Activated CD4-positive, alpha-beta T cell treated with anti-CD3 and anti-CD28 coated beads, Interleukin-2, amount 10 ng/mL, durations not matched to agents 24 days and 14 days (primary cell): ENCODE measurements at regions not wholly inside any gene's neighbourhood (a gene's known extent, or its start where the extent isn't known, plus 50 kb on each side); places are given as distances from the start of the nearest gene placed in this dataset.

ENCODE experiments used
- DNase-seq: peaks from one replicate; pipeline ENCODE4 v3.0.0; 2022
- H3K27ac Mint-ChIP-seq: one replicate; pipeline ENCODE4 v1.8.0; 2022; ENCODE audit warnings: mild to moderate bottlenecking, mixed read lengths
- H3K27me3 Mint-ChIP-seq: one replicate; pipeline ENCODE4 v1.8.0; 2022; ENCODE audit warnings: mixed read lengths
- H3K36me3 Mint-ChIP-seq: one replicate; pipeline ENCODE4 v1.8.0; 2022; ENCODE audit warnings: low read depth, mild to moderate bottlenecking, mixed read lengths
- H3K4me1 Mint-ChIP-seq: one replicate; pipeline ENCODE4 v1.8.0; 2021; ENCODE audit warnings: mixed read lengths
- H3K4me3 Mint-ChIP-seq: one replicate; pipeline ENCODE4 v1.8.0; 2022; ENCODE audit warnings: mild to moderate bottlenecking, moderate library complexity, mixed read lengths
- H3K9me3 Mint-ChIP-seq: one replicate; pipeline ENCODE4 v1.8.0; 2021; ENCODE audit warnings: mixed read lengths
- intact Hi-C: fragments of 100-400 bp; cut with micrococcal nuclease; formaldehyde crosslinking; loops from one replicate; pipeline ENCODE4 v1.15.1; 2023

GRCh38 chr18:39350945-39351344 is 1785.3 kb upstream of the CELF4 start:
- Mint-ChIP-seq H3K27me3 (no peaks in the 10 kb centered on the region), H3K9me3 (no peaks in the 10 kb centered on the region), H3K4me1 (no peaks in the 10 kb centered on the region), H3K27ac (no peak overlapping the region), H3K36me3 (no peaks in the 10 kb centered on the region), H3K4me3 (no peak overlapping the region)
- intact Hi-C loops, result no loop called here
- no peak for DNase-seq

GRCh38 chr18:39349801-39350200 is 1784.2 kb upstream of the CELF4 start:
- H3K4me1 Mint-ChIP-seq, result no peaks in the 10 kb centered on the region
- no peak for DNase-seq
- H3K27ac Mint-ChIP-seq, result no peak overlapping the region
- H3K4me3 Mint-ChIP-seq, result no peak overlapping the region
- no peaks in the 10 kb centered on the region for H3K27me3 Mint-ChIP-seq
- intact Hi-C loops, result no loop called here
- H3K36me3 Mint-ChIP-seq, result no peaks in the 10 kb centered on the region
- H3K9me3 Mint-ChIP-seq, result no peaks in the 10 kb centered on the region

GRCh38 chr18:39348757-39349156 is 1783.2 kb upstream of the CELF4 start:
- Mint-ChIP-seq H3K4me3 (no peak overlapping the region), H3K36me3 (no peaks in the 10 kb centered on the region), H3K27me3 (no peaks in the 10 kb centered on the region), H3K9me3 (no peaks in the 10 kb centered on the region), H3K4me1 (no peaks in the 10 kb centered on the region), H3K27ac (no peak overlapping the region)
- intact Hi-C loops, result no loop called here
- DNase-seq, result no peak

- Mint-ChIP-seq H3K27me3 (no peaks in the 10 kb centered on the region), H3K4me1 (no peaks in the 10 kb centered on the region), H3K4me3 (no peak overlapping the region), H3K36me3 (no peaks in the 10 kb centered on the region), H3K9me3 (no peaks in the 10 kb centered on the region), H3K27ac (no peak overlapping the region)
- intact Hi-C loops, result no loop called here
- DNase-seq, result no peak
These were observed 1782.1 kb upstream of the CELF4 start for GRCh38 chr18:39347701-39348100.

GRCh38 chr18:39346916-39347315 is 1781.3 kb upstream of the CELF4 start:
- no peaks in the 10 kb centered on the region for H3K4me1 Mint-ChIP-seq

GRCh38 chr18:39345321-39345720 is 1779.7 kb upstream of the CELF4 start:
- H3K9me3 Mint-ChIP-seq, result no peaks in the 10 kb centered on the region
- no peaks in the 10 kb centered on the region for H3K36me3 Mint-ChIP-seq
- no peak overlapping the region for H3K27ac Mint-ChIP-seq
- no peaks in the 10 kb centered on the region for H3K4me1 Mint-ChIP-seq
- intact Hi-C loops, result no loop called here
- no peak overlapping the region for H3K4me3 Mint-ChIP-seq
- no peak for DNase-seq
- no peaks in the 10 kb centered on the region for H3K27me3 Mint-ChIP-seq

More at GRCh38 chr18:39346916-39347315, 1781.3 kb upstream of the CELF4 start:
- intact Hi-C loops, result no loop called here
- DNase-seq, result no peak
- Mint-ChIP-seq H3K27me3 (no peaks in the 10 kb centered on the region), H3K27ac (no peak overlapping the region), H3K36me3 (no peaks in the 10 kb centered on the region), H3K9me3 (no peaks in the 10 kb centered on the region), H3K4me3 (no peak overlapping the region)

- Mint-ChIP-seq H3K4me1 (no peaks in the 10 kb centered on the region), H3K36me3 (no peaks in the 10 kb centered on the region), H3K9me3 (no peaks in the 10 kb centered on the region), H3K27me3 (no peaks in the 10 kb centered on the region), H3K4me3 (no peak overlapping the region), H3K27ac (no peak overlapping the region)
- intact Hi-C loops, result no loop called here
- no peak for DNase-seq
These were observed 1778.9 kb upstream of the CELF4 start for GRCh38 chr18:39344487-39344886.

GRCh38 chr18:39341129-39341528 is 1775.5 kb upstream of the CELF4 start:
- DNase-seq, result no peak
- Mint-ChIP-seq H3K36me3 (no peaks in the 10 kb centered on the region), H3K27me3 (no peaks in the 10 kb centered on the region), H3K27ac (no peak overlapping the region), H3K9me3 (no peaks in the 10 kb centered on the region), H3K4me3 (no peak overlapping the region), H3K4me1 (no peaks in the 10 kb centered on the region)
- intact Hi-C loops, result no loop called here

GRCh38 chr18:39340418-39340817 is 1774.8 kb upstream of the CELF4 start:
- Mint-ChIP-seq H3K4me1 (no peaks in the 10 kb centered on the region), H3K4me3 (no peak overlapping the region), H3K27me3 (no peaks in the 10 kb centered on the region), H3K27ac (no peak overlapping the region), H3K9me3 (no peaks in the 10 kb centered on the region), H3K36me3 (no peaks in the 10 kb centered on the region)
- DNase-seq, result no peak
- intact Hi-C loops, result no loop called here

- no peaks in the 10 kb centered on the region for H3K36me3 Mint-ChIP-seq
- intact Hi-C loops, result no loop called here
- no peaks in the 10 kb centered on the region for H3K27me3 Mint-ChIP-seq
- H3K4me1 Mint-ChIP-seq, result no peaks in the 10 kb centered on the region
- H3K9me3 Mint-ChIP-seq, result no peaks in the 10 kb centered on the region
- no peak overlapping the region for H3K27ac Mint-ChIP-seq
- DNase-seq, result no peak
- H3K4me3 Mint-ChIP-seq, result no peak overlapping the region
These were observed 1764.1 kb upstream of the CELF4 start for GRCh38 chr18:39329496-39330275.

GRCh38 chr18:39326772-39327171 is 1761.2 kb upstream of the CELF4 start:
- Mint-ChIP-seq H3K4me1 (no peaks in the 10 kb centered on the region), H3K27ac (no peak overlapping the region), H3K4me3 (no peak overlapping the region), H3K27me3 (no peaks in the 10 kb centered on the region), H3K36me3 (no peaks in the 10 kb centered on the region), H3K9me3 (no peaks in the 10 kb centered on the region)
- intact Hi-C loops, result no loop called here
- no peak for DNase-seq

GRCh38 chr18:39325973-39326372 is 1760.4 kb upstream of the CELF4 start:
- H3K27ac Mint-ChIP-seq, result no peak overlapping the region
- no peak overlapping the region for H3K4me3 Mint-ChIP-seq
- no peaks in the 10 kb centered on the region for H3K36me3 Mint-ChIP-seq
- intact Hi-C loops, result no loop called here
- H3K27me3 Mint-ChIP-seq, result no peaks in the 10 kb centered on the region
- no peaks in the 10 kb centered on the region for H3K9me3 Mint-ChIP-seq
- no peak for DNase-seq
- no peaks in the 10 kb centered on the region for H3K4me1 Mint-ChIP-seq

- DNase-seq, result no peak
- Mint-ChIP-seq H3K27me3 (no peaks in the 10 kb centered on the region), H3K4me3 (no peak overlapping the region), H3K4me1 (no peaks in the 10 kb centered on the region), H3K36me3 (no peaks in the 10 kb centered on the region), H3K27ac (no peak overlapping the region), H3K9me3 (no peaks in the 10 kb centered on the region)
- intact Hi-C loops, result no loop called here
These were observed 1753.5 kb upstream of the CELF4 start for GRCh38 chr18:39319141-39319540.

GRCh38 chr18:39318462-39318861 is 1752.9 kb upstream of the CELF4 start:
- DNase-seq, result no peak
- Mint-ChIP-seq H3K27me3 (no peaks in the 10 kb centered on the region), H3K36me3 (no peaks in the 10 kb centered on the region), H3K9me3 (no peaks in the 10 kb centered on the region), H3K4me3 (no peak overlapping the region), H3K4me1 (no peaks in the 10 kb centered on the region), H3K27ac (no peak overlapping the region)
- intact Hi-C loops, result no loop called here

GRCh38 chr18:39318008-39318407 is 1752.4 kb upstream of the CELF4 start:
- no peak overlapping the region for H3K27ac Mint-ChIP-seq
- DNase-seq, result no peak

More at GRCh38 chr18:39318008-39318407, 1752.4 kb upstream of the CELF4 start:
- no peaks in the 10 kb centered on the region for H3K36me3 Mint-ChIP-seq
- H3K9me3 Mint-ChIP-seq, result no peaks in the 10 kb centered on the region
- intact Hi-C loops, result no loop called here
- H3K4me3 Mint-ChIP-seq, result no peak overlapping the region
- no peaks in the 10 kb centered on the region for H3K4me1 Mint-ChIP-seq
- H3K27me3 Mint-ChIP-seq, result no peaks in the 10 kb centered on the region
